ENCODE measurements at regions not wholly inside any gene's neighbourhood (a gene's known extent, or its start where the extent isn't known, plus 50 kb on each side); places are given as distances from the start of the nearest gene placed in this dataset.

GRCh38 chr14:59096303-59096702 lies 92.2 kb upstream of the DAAM1 start:
- no peak for TF ChIP-seq CTCF (IDR thresholded peaks at IDR 0.05)
- TF ChIP-seq POLR2A (IDR thresholded peaks at IDR 0.05): no peak
- no peaks in the 10 kb centered on the region for H3K9me3 ChIP-seq (replicated peaks in 1 of 3)
- DNase-seq: no peak
- WGBS, 4 donors: 30 to 61% (median 34%) methylated on average over 2 of the region's 2 CpGs
- no peak overlapping the region for H3K4me3 ChIP-seq
- H3K27ac ChIP-seq: no peak overlapping the region
- H3K36me3 ChIP-seq (replicated peaks in 1 of 2): no peaks in the 10 kb centered on the region
- H3K27me3 ChIP-seq: no peaks in the 10 kb centered on the region
- H3K4me1 ChIP-seq (replicated peaks in 1 of 2): no peaks in the 10 kb centered on the region
- intact Hi-C loops (cut with DNase I): no loop called here

- 71 to 85% (median 78%) methylated on average over 4 of the region's 4 CpGs for WGBS, 4 donors
- no peak for DNase-seq
- Histone ChIP-seq H3K27me3 (no peaks in the 10 kb centered on the region), H3K36me3 (replicated peaks in 1 of 2) (no peaks in the 10 kb centered on the region), H3K4me1 (replicated peaks in 1 of 2) (no peaks in the 10 kb centered on the region), H3K4me3 (no peak overlapping the region), H3K27ac (no peak overlapping the region), H3K9me3 (replicated peaks in 1 of 3) (no peaks in the 10 kb centered on the region)
- intact Hi-C loops (cut with DNase I): no loop called here
- TF ChIP-seq CTCF (IDR thresholded peaks at IDR 0.05): no peak
- TF ChIP-seq POLR2A (IDR thresholded peaks at IDR 0.05): no peak
Observed at GRCh38 chr14:59097681-59098080, 90.8 kb upstream of the DAAM1 start.

GRCh38 chr14:59098377-59098776 lies 90.1 kb upstream of the DAAM1 start:
- TF ChIP-seq CTCF (IDR thresholded peaks at IDR 0.05): no peak
- TF ChIP-seq POLR2A (IDR thresholded peaks at IDR 0.05): no peak
- Histone ChIP-seq H3K36me3 (replicated peaks in 1 of 2) (no peaks in the 10 kb centered on the region), H3K4me3 (no peak overlapping the region), H3K27me3 (no peaks in the 10 kb centered on the region), H3K4me1 (replicated peaks in 1 of 2) (no peaks in the 10 kb centered on the region), H3K27ac (no peak overlapping the region), H3K9me3 (replicated peaks in 1 of 3) (no peaks in the 10 kb centered on the region)
- intact Hi-C loops (cut with DNase I): no loop called here
- DNase-seq: no peak
- WGBS, 4 donors: 71 to 89% (median 78%) methylated on average over 4 of the region's 4 CpGs

GRCh38 chr14:59100205-59100604 lies 88.3 kb upstream of the DAAM1 start:
- WGBS, 4 donors: 72 to 82% (median 82%) methylated on average over 4 of the region's 4 CpGs
- intact Hi-C loops (cut with DNase I): no loop called here

More at GRCh38 chr14:59100205-59100604, 88.3 kb upstream of the DAAM1 start:
- Histone ChIP-seq H3K4me1 (replicated peaks in 1 of 2) (no peaks in the 10 kb centered on the region), H3K4me3 (no peak overlapping the region), H3K27ac (no peak overlapping the region), H3K9me3 (replicated peaks in 1 of 3) (no peaks in the 10 kb centered on the region), H3K36me3 (replicated peaks in 1 of 2) (no peaks in the 10 kb centered on the region), H3K27me3 (no peaks in the 10 kb centered on the region)
- no peak for DNase-seq
- TF ChIP-seq POLR2A (IDR thresholded peaks at IDR 0.05) (no peak), CTCF (IDR thresholded peaks at IDR 0.05) (no peak)

Data from adrenal gland (tissue), 9 donors.